BLaER1 treated with 17β-estradiol and CSF1 and Interleukin-3, amounts not matched to agents 10 nM and 100 nM (cell line): ENCODE measurements at regions not wholly inside any gene's neighbourhood (a gene's known extent, or its start where the extent isn't known, plus 50 kb on each side); places are given as distances from the start of the nearest gene placed in this dataset.

ENCODE experiments used
- H3K27ac ChIP-seq, 11 experiments: shearing (Covaris generic); formaldehyde crosslinking; 2 replicates each; pipeline ENCODE4 v1.8.1; 2022
- H3K27me3 ChIP-seq, 11 experiments: shearing (Covaris generic); formaldehyde crosslinking; 2 replicates each; pipeline ENCODE4 v1.8.1; 2022
- H3K36me3 ChIP-seq, 11 experiments: shearing (Covaris generic); formaldehyde crosslinking; 2 replicates each; pipeline ENCODE4 v1.8.1; 2022
- H3K4me1 ChIP-seq, 10 experiments: shearing (Covaris generic); formaldehyde crosslinking; 2 replicates each; pipeline ENCODE4 v1.8.1; 2022
- H3K4me2 ChIP-seq, 11 experiments: shearing (Covaris generic); formaldehyde crosslinking; 2 replicates each; pipeline ENCODE4 v1.8.1; 2022
- H3K4me3 ChIP-seq, 10 experiments: shearing (Covaris generic); formaldehyde crosslinking; 2 replicates each; pipeline ENCODE4 v1.8.1; 2022
- H3K9ac ChIP-seq, 11 experiments: shearing (Covaris generic); formaldehyde crosslinking; 2 replicates each; pipeline ENCODE4 v1.8.1; 2022
- H3K9me3 ChIP-seq, 11 experiments: shearing (Covaris generic); formaldehyde crosslinking; replicated peaks in 1 of 11; 2 replicates each; pipeline ENCODE4 v1.8.1; 2022
- H4K20me1 ChIP-seq, 11 experiments: shearing (Covaris generic); formaldehyde crosslinking; 2 replicates each; pipeline ENCODE4 v1.8.1; 2022
- Cebpa-rat ChIP-seq, 11 experiments: shearing (Covaris generic); IDR thresholded peaks; 2 replicates each; pipeline ENCODE4 v1.8.1; 2022

GRCh38 chr4:178137732-178138471 is 695.7 kb upstream of the AGA start:
- no peaks in the 10 kb centered on the region for H4K20me1 ChIP-seq
- no peaks in the 10 kb centered on the region for H3K4me1 ChIP-seq
- H3K4me3 ChIP-seq: no peak overlapping the region
- no peak for TF ChIP-seq Cebpa-rat (IDR thresholded peaks at IDR 0.05)
- no peak overlapping the region for H3K9ac ChIP-seq
- 0 out of 22 replicates have a peak, but pooled peaks cover 0 to 4% (median 0%) of the 10 kb centered on the region in 11 experiments for H3K27me3 ChIP-seq
- peaks cover 0 to 25% (median 7%) of the 10 kb centered on the region in 11 experiments; a peak in 6 of 22 replicates for H3K9me3 ChIP-seq
- H3K36me3 ChIP-seq: no peaks in the 10 kb centered on the region
- no peak overlapping the region for H3K27ac ChIP-seq
- no peak overlapping the region for H3K4me2 ChIP-seq

GRCh38 chr4:178138491-178138890 is 696.3 kb upstream of the AGA start:
- no peaks in the 10 kb centered on the region for H4K20me1 ChIP-seq
- H3K9ac ChIP-seq: no peak overlapping the region
- H3K4me3 ChIP-seq: no peak overlapping the region
- 0 out of 22 replicates have a peak, but pooled peaks cover 0 to under 1% (median 0%) of the 10 kb centered on the region in 11 experiments for H3K27me3 ChIP-seq
- no peak for TF ChIP-seq Cebpa-rat (IDR thresholded peaks at IDR 0.05)
- peaks cover 0 to 25% (median 7%) of the 10 kb centered on the region in 11 experiments; a peak in 6 of 22 replicates for H3K9me3 ChIP-seq
- no peaks in the 10 kb centered on the region for H3K36me3 ChIP-seq
- H3K4me1 ChIP-seq: no peaks in the 10 kb centered on the region
- H3K27ac ChIP-seq: no peak overlapping the region
- H3K4me2 ChIP-seq: no peak overlapping the region

- no peaks in the 10 kb centered on the region for H4K20me1 ChIP-seq
- no peaks in the 10 kb centered on the region for H3K36me3 ChIP-seq
- H3K4me1 ChIP-seq: no peaks in the 10 kb centered on the region
- H3K27me3 ChIP-seq: no peaks in the 10 kb centered on the region
- no peak overlapping the region for H3K4me2 ChIP-seq
- H3K9me3 ChIP-seq: peaks cover 0 to 25% (median 7%) of the 10 kb centered on the region in 11 experiments; a peak in 6 of 22 replicates
- no peak overlapping the region for H3K9ac ChIP-seq
- H3K4me3 ChIP-seq: no peak overlapping the region
- TF ChIP-seq Cebpa-rat (IDR thresholded peaks at IDR 0.05): no peak
- no peak overlapping the region for H3K27ac ChIP-seq
These were observed 698.2 kb upstream of the AGA start for GRCh38 chr4:178140326-178140915.

GRCh38 chr4:178142724-178143123 is 700.5 kb upstream of the AGA start:
- Histone ChIP-seq H3K27ac (no peak overlapping the region), H3K4me2 (no peak overlapping the region), H3K27me3 (no peaks in the 10 kb centered on the region), H3K4me3 (no peak overlapping the region), H3K9ac (no peak overlapping the region), H3K36me3 (no peaks in the 10 kb centered on the region), H3K9me3 (peaks cover 0 to 24% (median 7%) of the 10 kb centered on the region in 11 experiments; a peak in 6 of 22 replicates), H4K20me1 (no peaks in the 10 kb centered on the region), H3K4me1 (no peaks in the 10 kb centered on the region)
- TF ChIP-seq Cebpa-rat (IDR thresholded peaks at IDR 0.05): peak in 1 of 11 experiments; percentile 41; a peak in 1 of 22 replicates

GRCh38 chr4:178148106-178148505 is 705.9 kb upstream of the AGA start:
- Histone ChIP-seq H3K4me1 (no peaks in the 10 kb centered on the region), H3K9ac (no peak overlapping the region), H3K4me3 (no peak overlapping the region), H4K20me1 (no peaks in the 10 kb centered on the region), H3K36me3 (no peaks in the 10 kb centered on the region), H3K27me3 (no peaks in the 10 kb centered on the region), H3K4me2 (no peak overlapping the region), H3K9me3 (no peaks in the 10 kb centered on the region), H3K27ac (no peak overlapping the region)
- TF ChIP-seq Cebpa-rat (IDR thresholded peaks at IDR 0.05): no peak

GRCh38 chr4:178165251-178165950 is 723.2 kb upstream of the AGA start:
- Histone ChIP-seq H3K9me3 (peaks cover 12 to 19% (median 18%) of the 10 kb centered on the region in 11 experiments), H3K4me2 (no peak overlapping the region), H3K9ac (no peak overlapping the region), H3K36me3 (no peaks in the 10 kb centered on the region; a peak in 1 of 22 replicates), H3K27me3 (no peaks in the 10 kb centered on the region), H3K27ac (no peak overlapping the region), H3K4me3 (no peak overlapping the region), H3K4me1 (no peaks in the 10 kb centered on the region), H4K20me1 (no peaks in the 10 kb centered on the region)
- TF ChIP-seq Cebpa-rat (IDR thresholded peaks at IDR 0.05): no peak

GRCh38 chr4:178165951-178166308 is 723.7 kb upstream of the AGA start:
- H3K27ac ChIP-seq: no peak overlapping the region
- no peak overlapping the region for H3K4me3 ChIP-seq
- no peaks in the 10 kb centered on the region for H3K4me1 ChIP-seq
- H4K20me1 ChIP-seq: no peaks in the 10 kb centered on the region
- peaks cover 6 to 14% (median 13%) of the 10 kb centered on the region in 11 experiments for H3K9me3 ChIP-seq
- no peak overlapping the region for H3K9ac ChIP-seq
- H3K4me2 ChIP-seq: no peak overlapping the region
- TF ChIP-seq Cebpa-rat (IDR thresholded peaks at IDR 0.05): no peak
- no peaks in the 10 kb centered on the region for H3K27me3 ChIP-seq
- H3K36me3 ChIP-seq: no peaks in the 10 kb centered on the region; a peak in 1 of 22 replicates

- Histone ChIP-seq H3K9me3 (no peaks in the 10 kb centered on the region), H3K4me2 (no peak overlapping the region), H3K4me3 (no peak overlapping the region), H3K27me3 (no peaks in the 10 kb centered on the region), H4K20me1 (no peaks in the 10 kb centered on the region), H3K4me1 (no peaks in the 10 kb centered on the region), H3K36me3 (no peaks in the 10 kb centered on the region), H3K9ac (no peak overlapping the region), H3K27ac (no peak overlapping the region)
- TF ChIP-seq Cebpa-rat (IDR thresholded peaks at IDR 0.05): no peak
These were observed 731.5 kb upstream of the AGA start for GRCh38 chr4:178173771-178174170.

- Histone ChIP-seq H3K27me3 (no peaks in the 10 kb centered on the region), H3K4me2 (no peak overlapping the region), H3K9me3 (no peaks in the 10 kb centered on the region), H3K36me3 (no peaks in the 10 kb centered on the region), H3K27ac (no peak overlapping the region), H4K20me1 (no peaks in the 10 kb centered on the region), H3K4me3 (no peak overlapping the region), H3K9ac (no peak overlapping the region), H3K4me1 (no peaks in the 10 kb centered on the region)
- no peak for TF ChIP-seq Cebpa-rat (IDR thresholded peaks at IDR 0.05)
These were observed 732.5 kb upstream of the AGA start for GRCh38 chr4:178174756-178175155.
